OCI-LY7 (cell line): ENCODE measurements at regions not wholly inside any gene's neighbourhood (a gene's known extent, or its start where the extent isn't known, plus 50 kb on each side); places are given as distances from the start of the nearest gene placed in this dataset.

Source experiments
- BruUV-seq: library from RNA; stranded (reverse); fragments of 400-500 nt; replicated peaks from 2 replicates; lab custom pipeline; 2021; lab: Mats Ljungman, UMichigan
- CTCF ChIA-PET: fragments of 300-600 bp; sonication (Branson Sonifier 250); formaldehyde crosslinking; loops from one replicate; lab custom pipeline; 2022; ENCODE audit warnings: antibody characterized with exemption; ENCODE audit not compliant: unreplicated experiment; lab: Charles Lee
- POLR2A ChIA-PET: fragments of 300-600 bp; sonication (Branson Sonifier 250); formaldehyde crosslinking; loops from one replicate; lab custom pipeline; 2022; ENCODE audit warnings: antibody characterized with exemption; lab: Charles Lee
- DNase-seq: peaks from one replicate; pipeline ENCODE4 v3.0.0-alpha.2; 2015; ENCODE audit warnings: low spot score
- H2AFZ ChIP-seq: fragments of 200-600 bp; sonication (generic), shearing (Covaris generic); 2 replicates; pipeline ENCODE4 v1.6.1; 2014; ENCODE audit warnings: mild to moderate bottlenecking, antibody characterized with exemption, low read length, moderate library complexity
- H3K27ac ChIP-seq: fragments of 200-600 bp; sonication (generic); 2 replicates; pipeline ENCODE4 v1.5.1; 2014; ENCODE audit warnings: mixed run types, low read depth, mild to moderate bottlenecking, moderate library complexity, low read length, inconsistent platforms; ENCODE audit not compliant: poor library complexity, severe bottlenecking
- H3K36me3 ChIP-seq: fragments of 200-600 bp; sonication (generic); 2 replicates; pipeline ENCODE4 v1.6.1; 2014; ENCODE audit warnings: mild to moderate bottlenecking, antibody characterized with exemption, low read length, moderate library complexity, mixed read lengths; ENCODE audit not compliant: insufficient read depth
- H3K4me1 ChIP-seq: fragments of 200-600 bp; sonication (generic); 2 replicates; pipeline ENCODE4 v1.5.1; 2014; ENCODE audit warnings: mild to moderate bottlenecking, low read length; ENCODE audit not compliant: insufficient read depth, poor library complexity, severe bottlenecking
- H3K4me2 ChIP-seq: fragments of 200-600 bp; sonication (generic); 2 replicates; pipeline ENCODE4 v1.6.1; 2014; ENCODE audit warnings: mild to moderate bottlenecking, low read length
- H3K4me3 ChIP-seq: fragments of 200-600 bp; sonication (generic); 2 replicates; pipeline ENCODE4 v1.5.1; 2014; ENCODE audit warnings: mild to moderate bottlenecking, low read depth, low read length; ENCODE audit not compliant: poor library complexity, severe bottlenecking
- H3K79me2 ChIP-seq: fragments of 200-600 bp; sonication (generic); 2 replicates; pipeline ENCODE4 v1.6.1; 2016; ENCODE audit warnings: low read depth, mild to moderate bottlenecking, low read length, moderate library complexity, mixed read lengths; ENCODE audit not compliant: insufficient read depth
- H3K9me2 ChIP-seq: fragments of 200-600 bp; sonication (generic); 2 replicates; pipeline ENCODE4 v1.6.1; 2016; ENCODE audit warnings: mild to moderate bottlenecking, low read length, mixed read lengths; ENCODE audit not compliant: insufficient read depth
- H3K9me3 ChIP-seq: fragments of 200-600 bp; sonication (generic); 2 replicates; pipeline ENCODE4 v1.6.1; 2014; ENCODE audit warnings: mild to moderate bottlenecking, mixed run types, low read length, mixed read lengths
- H4K20me1 ChIP-seq: fragments of 200-600 bp; sonication (generic); 2 replicates; pipeline ENCODE4 v1.6.1; 2014; ENCODE audit warnings: mild to moderate bottlenecking, antibody characterized with exemption, low read length, moderate library complexity, mixed read lengths; ENCODE audit not compliant: insufficient read depth
- CTCF ChIP-seq: fragments of 200-600 bp; sonication (generic); conservative IDR thresholded peaks from 2 replicates; pipeline ENCODE4 v1.5.1; 2014; ENCODE audit warnings: mild to moderate bottlenecking, antibody characterized with exemption, low read length, moderate library complexity, mixed read lengths
- EZH2phosphoT487 ChIP-seq: fragments of 200-600 bp; sonication (generic); IDR thresholded peaks from 2 replicates; pipeline ENCODE4 v1.6.1; 2018; ENCODE audit warnings: low read depth, borderline replicate concordance, mild to moderate bottlenecking, mixed run types, antibody characterized with exemption, low read length, moderate library complexity, mixed read lengths
- intact Hi-C: fragments of 100-400 bp; cut with micrococcal nuclease; formaldehyde crosslinking; loops from one replicate; pipeline ENCODE4 v1.10.0; 2022; ENCODE audit not compliant: unreplicated experiment

GRCh38 chr18:986051-986450, 81.4 kb downstream of the ADCYAP1 start:
- POLR2A ChIA-PET: no interaction called here
- H3K9me2 ChIP-seq: no peaks in the 10 kb centered on the region
- H3K36me3 ChIP-seq: no peaks in the 10 kb centered on the region
- intact Hi-C loops: no loop called here
- CTCF ChIA-PET: no interaction called here
- H3K9me3 ChIP-seq: no peaks in the 10 kb centered on the region
- H3K4me1 ChIP-seq: no peaks in the 10 kb centered on the region
- H3K27ac ChIP-seq: no peak overlapping the region
- no peak overlapping the region for H2AFZ ChIP-seq
- no peak overlapping the region for H3K4me2 ChIP-seq
- no peak for DNase-seq
- TF ChIP-seq EZH2phosphoT487 (no peak), CTCF (no peak)
- no peaks in the 10 kb centered on the region for H4K20me1 ChIP-seq
- H3K4me3 ChIP-seq: no peak overlapping the region
- BruUV-seq: no TSS peak
- no peaks in the 10 kb centered on the region for H3K79me2 ChIP-seq

GRCh38 chr18:986552-986951, 81.9 kb downstream of the ADCYAP1 start:
- H4K20me1 ChIP-seq: no peaks in the 10 kb centered on the region
- no peaks in the 10 kb centered on the region for H3K36me3 ChIP-seq
- no peak for DNase-seq
- intact Hi-C loops: no loop called here
- no TSS peak for BruUV-seq
- no peak overlapping the region for H3K4me3 ChIP-seq
- H3K9me3 ChIP-seq: no peaks in the 10 kb centered on the region
- TF ChIP-seq EZH2phosphoT487: no peak
- no peak overlapping the region for H3K27ac ChIP-seq
- no peak overlapping the region for H2AFZ ChIP-seq
- no peaks in the 10 kb centered on the region for H3K9me2 ChIP-seq
- no peak overlapping the region for H3K4me2 ChIP-seq
- ChIA-PET CTCF (no interaction called here), POLR2A (no interaction called here)
- no peaks in the 10 kb centered on the region for H3K4me1 ChIP-seq
- H3K79me2 ChIP-seq: no peaks in the 10 kb centered on the region

GRCh38 chr18:987325-988186, 82.9 kb downstream of the ADCYAP1 start:
- Histone ChIP-seq H3K9me3 (peaks cover 4% of the 10 kb centered on the region; the same call in 1 of the 2 replicates), H3K27ac (no peak overlapping the region), H3K4me3 (no peak overlapping the region), H3K36me3 (no peaks in the 10 kb centered on the region), H3K4me2 (no peak overlapping the region), H4K20me1 (no peaks in the 10 kb centered on the region), H3K79me2 (no peaks in the 10 kb centered on the region), H2AFZ (no peak overlapping the region), H3K4me1 (no peaks in the 10 kb centered on the region), H3K9me2 (no peaks in the 10 kb centered on the region)
- POLR2A ChIA-PET: no interaction called here
- intact Hi-C loops: no loop called here
- no peak for DNase-seq
- TF ChIP-seq CTCF (no peak), EZH2phosphoT487 (no peak)
- no TSS peak for BruUV-seq
- CTCF ChIA-PET: no interaction called here
